Endothelial cell of umbilical vein (primary cell): ENCODE measurements at regions not wholly inside any gene's neighbourhood (a gene's known extent, or its start where the extent isn't known, plus 50 kb on each side); places are given as distances from the start of the nearest gene placed in this dataset.

Experiments
- BruUV-seq: library from RNA; stranded (reverse); fragments of 400-500 nt; replicated peaks from 2 replicates; lab custom pipeline; 2021; lab: Mats Ljungman, UMichigan
- CTCF ChIA-PET: fragments of 300-600, 350-600 bp; sonication (Branson Sonifier 250); formaldehyde crosslinking; loops from one replicate; lab custom pipeline; 2021; ENCODE audit warnings: antibody characterized with exemption, inconsistent platforms; lab: Charles Lee
- POLR2A ChIA-PET: fragments of 300-600, 350-600 bp; sonication (Branson Sonifier 250); formaldehyde crosslinking; loops from one replicate; lab custom pipeline; 2021; ENCODE audit warnings: antibody characterized with exemption, inconsistent platforms; lab: Charles Lee
- DNase-seq: peaks from one replicate; pipeline ENCODE4 v3.0.0-alpha.2; 2011; ENCODE audit warnings: low read depth, low spot score
- FAIRE-seq: peaks from 2 replicates; lab custom pipeline; 2011; peaks lifted over from hg19 to GRCh38; lab: Jason Lieb, UNC
- H2AFZ ChIP-seq: 2 replicates; pipeline ENCODE4 v1.6.0; 2012; ENCODE audit warnings: low read depth, low read length, control low read depth, inconsistent platforms
- H3K27ac ChIP-seq: 2 replicates; pipeline ENCODE4 v1.5.1; 2011; ENCODE audit warnings: low read depth, mild to moderate bottlenecking, control low read depth, low read length, moderate library complexity; ENCODE audit not compliant: insufficient read depth
- H3K27me3 ChIP-seq, 2 experiments: 2 replicates each; pipeline versions ENCODE4 v1.6.0 to v1.6.1; 2011; ENCODE audit warnings: low read length in 2 of 2, mixed read lengths in 1 of 2; ENCODE audit not compliant: control insufficient read depth in 2 of 2, insufficient read depth in 2 of 2
- H3K36me3 ChIP-seq, 2 experiments: 2 replicates in 1 of 2; 3 replicates in 1 of 2; pipeline ENCODE4 v1.5.1; 2011; ENCODE audit warnings: low read length in 2 of 2, mild to moderate bottlenecking in 1 of 2, moderate library complexity in 1 of 2; ENCODE audit not compliant: control insufficient read depth in 2 of 2, insufficient read depth in 2 of 2; ENCODE audit errors: extremely low read depth in 1 of 2
- H3K4me1 ChIP-seq: 3 replicates; pipeline ENCODE4 v1.5.1; 2011; ENCODE audit warnings: mild to moderate bottlenecking, low read length; ENCODE audit not compliant: control insufficient read depth, insufficient read depth; ENCODE audit errors: extremely low read depth
- H3K4me2 ChIP-seq: 2 replicates; pipeline ENCODE4 v1.6.1; 2011; ENCODE audit warnings: low read length, control low read depth, mixed read lengths; ENCODE audit not compliant: insufficient read depth
- H3K4me3 ChIP-seq, 3 experiments: fragments of 200-600 bp in 1 of 3; sonication (generic), shearing (Covaris generic) in 1 of 3; replicated peaks in 1 of 3; 2 replicates each; pipeline ENCODE4 v1.5.1; 2011 to 2016; ENCODE audit warnings: control low read depth in 3 of 3, low read length in 3 of 3, mild to moderate bottlenecking in 2 of 3, inconsistent platforms in 1 of 3, low read depth in 1 of 3, moderate library complexity in 1 of 3; ENCODE audit not compliant: insufficient read depth in 1 of 3
- H3K79me2 ChIP-seq: 2 replicates; pipeline ENCODE4 v1.6.0; 2012; ENCODE audit warnings: low read length, inconsistent platforms; ENCODE audit not compliant: control insufficient read depth, insufficient read depth
- H3K9ac ChIP-seq: replicated peaks from 2 replicates; pipeline ENCODE3; 2011; ENCODE audit warnings: low read length, control low read depth; ENCODE audit not compliant: insufficient read depth; ENCODE audit errors: extremely low read depth
- H3K9me1 ChIP-seq: replicated peaks from 3 replicates; pipeline ENCODE4 v1.6.0; 2011; ENCODE audit warnings: mild to moderate bottlenecking, low read length; ENCODE audit not compliant: control insufficient read depth, insufficient read depth; ENCODE audit errors: extremely low read depth
- H3K9me3 ChIP-seq: replicated peaks from 2 replicates; pipeline ENCODE4 v1.5.1; 2012; ENCODE audit warnings: low read length, inconsistent platforms; ENCODE audit not compliant: control insufficient read depth, insufficient read depth
- H4K20me1 ChIP-seq: replicated peaks from 2 replicates; pipeline ENCODE3; 2011; ENCODE audit warnings: mild to moderate bottlenecking, low read length; ENCODE audit not compliant: control insufficient read depth, insufficient read depth; ENCODE audit errors: extremely low read depth
- CTCF ChIP-seq, 2 donors: IDR thresholded peaks; 1 replicate in 1 of 2; 2 replicates in 1 of 2; pipeline ENCODE4 v1.5.1; 2011; ENCODE audit warnings: low read length in 2 of 2, mild to moderate bottlenecking in 2 of 2, moderate library complexity in 2 of 2, control low read depth in 1 of 2, inconsistent platforms in 1 of 2, low read depth in 1 of 2; ENCODE audit not compliant: insufficient read depth in 1 of 2; ENCODE audit errors: extremely low read depth in 1 of 2
- EZH2 ChIP-seq: IDR thresholded peaks from 2 replicates; pipeline ENCODE4 v1.6.1; 2012; ENCODE audit warnings: borderline replicate concordance, low read depth, mild to moderate bottlenecking, moderate library complexity, low read length, inconsistent platforms; ENCODE audit not compliant: severe bottlenecking
- FOS ChIP-seq: IDR thresholded peaks from 2 replicates; pipeline ENCODE4 v1.6.1; 2011; ENCODE audit warnings: mild to moderate bottlenecking, low read length, moderate library complexity, borderline replicate concordance; ENCODE audit not compliant: insufficient read depth
- GATA2 ChIP-seq: IDR thresholded peaks from 2 replicates; pipeline ENCODE4 v1.7.0; 2011; ENCODE audit warnings: low read depth, mild to moderate bottlenecking, moderate library complexity, mixed read lengths, low read length; ENCODE audit not compliant: insufficient read length, insufficient read depth
- JUN ChIP-seq: IDR thresholded peaks from 2 replicates; pipeline ENCODE4 v1.6.1; 2011; ENCODE audit warnings: borderline replicate concordance, low read depth; ENCODE audit not compliant: insufficient read length, insufficient read depth
- MAX ChIP-seq: IDR thresholded peaks from 2 replicates; pipeline ENCODE4 v1.6.1; 2011; ENCODE audit not compliant: insufficient read depth, insufficient read length
- MYC ChIP-seq: IDR thresholded peaks from one replicate; pipeline ENCODE4 v1.6.1; 2011; ENCODE audit warnings: mild to moderate bottlenecking, low read depth, low read length
- POLR2A ChIP-seq: IDR thresholded peaks from 2 replicates; pipeline ENCODE4 v1.6.1; 2012; ENCODE audit warnings: low read depth, mild to moderate bottlenecking, control low read depth, low read length
- POLR2AphosphoS5 ChIP-seq: IDR thresholded peaks from 2 replicates; pipeline ENCODE4 v1.6.1; 2012; ENCODE audit warnings: low read depth, mild to moderate bottlenecking, control low read depth, low read length, moderate library complexity; ENCODE audit not compliant: insufficient read depth
- dilution Hi-C: fragments of 300-500 bp; cut with MboI; formaldehyde crosslinking; loops from one replicate; pipeline ENCODE4 v1.15.0; 2019; ENCODE audit warnings: low sequenced_read_pairs; ENCODE audit not compliant: extremely low pct_ligation_motif_present
- intact Hi-C: fragments of 100-400 bp; cut with micrococcal nuclease; formaldehyde crosslinking; loops from one replicate; pipeline ENCODE4 v1.10.0; 2022

- Histone ChIP-seq H3K9me1 (no peaks in the 10 kb centered on the region), H3K4me3 (no peak overlapping the region), H3K79me2 (no peaks in the 10 kb centered on the region), H2AFZ (no peak overlapping the region), H4K20me1 (no peaks in the 10 kb centered on the region), H3K4me1 (peaks cover 16% of the 10 kb centered on the region), H3K9me3 (no peaks in the 10 kb centered on the region), H3K4me2 (peak overlapping the region; percentile 86), H3K27ac (peak overlapping the region; percentile 96), H3K27me3 (no peaks in the 10 kb centered on the region), H3K9ac (peak overlapping the region; percentile 89), H3K36me3 (no peaks in the 10 kb centered on the region)
- TF ChIP-seq FOS, result peak; percentile 91
- TF ChIP-seq CTCF (IDR thresholded peaks at IDR 0.05; ENCODE audit: extremely low read depth in 1 of 2, insufficient read depth in 1 of 2, low read depth in 1 of 2, low read length in 2 of 2), result no peak
- peak; percentile 91 for TF ChIP-seq POLR2AphosphoS5
- no peak for TF ChIP-seq POLR2A
- TF ChIP-seq GATA2, result peak; percentile 41
- TF ChIP-seq JUN, result peak; percentile 98
- peak; percentile 30 for TF ChIP-seq MAX
- TF ChIP-seq EZH2, result no peak
- TF ChIP-seq MYC, result peak; percentile 35
- intact Hi-C loops (loop anchor here (1.0 to 10.0 kb wide), 10 partner anchors 53 to 635 kb away; partner anchors contain the start of genes CASP12, CASP4 and GRIA4), dilution Hi-C loops (no loop called here)
- peak; percentile 87 for FAIRE-seq
- ChIA-PET CTCF (interaction anchor here (0.7 to 1.0 kb wide), 3 partner anchors 12 to 112 kb away, joined by 3 to 5 read pairs (median 5); no protein-coding TSS in a partner anchor), POLR2A (no interaction called here)
- peak; percentile 94 for DNase-seq
- BruUV-seq, result TSS peak; percentile 95
These were observed 104.7 kb upstream of the CARD18 start for GRCh38 chr11:105244160-105244825.
